Osteoblast (primary cell): ENCODE measurements at regions not wholly inside any gene's neighbourhood (a gene's known extent, or its start where the extent isn't known, plus 50 kb on each side); places are given as distances from the start of the nearest gene placed in this dataset.

ENCODE experiments used
- DNase-seq: peaks from one replicate; pipeline ENCODE4 v3.0.0; 2011; ENCODE audit warnings: low spot score, mixed read lengths; ENCODE audit not compliant: insufficient read length; ENCODE audit errors: missing footprints
- H2AFZ ChIP-seq: 2 replicates; pipeline ENCODE4 v1.6.0; 2011; ENCODE audit warnings: mild to moderate bottlenecking, low read length
- H3K27ac ChIP-seq: 2 replicates; pipeline ENCODE4 v1.5.1; 2011; ENCODE audit warnings: mild to moderate bottlenecking, low read depth, low read length, moderate library complexity
- H3K27me3 ChIP-seq: 2 replicates; pipeline ENCODE4 v1.6.0; 2012; ENCODE audit warnings: mild to moderate bottlenecking, control low read depth, inconsistent platforms, low read length, moderate library complexity; ENCODE audit not compliant: insufficient read depth
- H3K36me3 ChIP-seq: 2 replicates; pipeline ENCODE4 v1.5.1; 2011; ENCODE audit warnings: mild to moderate bottlenecking, low read length, control low read depth, moderate library complexity; ENCODE audit not compliant: insufficient read depth
- H3K4me1 ChIP-seq: 2 replicates; pipeline ENCODE4 v1.5.1; 2011; ENCODE audit warnings: mild to moderate bottlenecking, low read length, control low read depth, moderate library complexity; ENCODE audit not compliant: insufficient read depth
- H3K4me2 ChIP-seq: 2 replicates; pipeline ENCODE4 v1.6.0; 2011; ENCODE audit warnings: mild to moderate bottlenecking, low read length; ENCODE audit not compliant: insufficient read depth
- H3K4me3 ChIP-seq: fragments of 200-600 bp; sonication (generic); 3 replicates; pipeline ENCODE4 v1.5.1; 2012; ENCODE audit warnings: mild to moderate bottlenecking, low read length, inconsistent platforms; ENCODE audit not compliant: insufficient read depth
- H3K79me2 ChIP-seq: 2 replicates; pipeline ENCODE4 v1.6.0; 2012; ENCODE audit warnings: mild to moderate bottlenecking, low read length, control low read depth, inconsistent platforms; ENCODE audit not compliant: insufficient read depth
- H3K9me3 ChIP-seq: 2 replicates; pipeline ENCODE4 v1.5.1; 2011; ENCODE audit warnings: low read depth, low read length, control low read depth
- H4K20me1 ChIP-seq: 2 replicates; pipeline ENCODE4 v1.6.0; 2012; ENCODE audit warnings: mild to moderate bottlenecking, low read length, control low read depth; ENCODE audit not compliant: insufficient read depth
- CTCF ChIP-seq: IDR thresholded peaks from 2 replicates; pipeline ENCODE4 v1.5.1; 2011; ENCODE audit warnings: mild to moderate bottlenecking, low read depth, low read length, moderate library complexity; ENCODE audit errors: extremely low read depth

- peaks cover 3% of the 10 kb centered on the region for H3K27me3 ChIP-seq
- no peaks in the 10 kb centered on the region for H3K9me3 ChIP-seq
- no peak overlapping the region for H3K4me2 ChIP-seq
- H3K27ac ChIP-seq = no peak overlapping the region
- no peaks in the 10 kb centered on the region for H3K4me1 ChIP-seq
- no peak for TF ChIP-seq CTCF
- DNase-seq = no peak
- H3K36me3 ChIP-seq = no peaks in the 10 kb centered on the region
- no peaks in the 10 kb centered on the region for H4K20me1 ChIP-seq
- H3K79me2 ChIP-seq = no peaks in the 10 kb centered on the region
- no peak overlapping the region for H2AFZ ChIP-seq
- no peak overlapping the region for H3K4me3 ChIP-seq
Observed at GRCh38 chrX:114166601-114167000, 417.3 kb upstream of the HTR2C start.

- Histone ChIP-seq H3K9me3 (no peaks in the 10 kb centered on the region), H2AFZ (no peak overlapping the region), H3K36me3 (no peaks in the 10 kb centered on the region), H3K4me2 (no peak overlapping the region), H3K4me1 (no peaks in the 10 kb centered on the region), H3K4me3 (no peak overlapping the region), H3K79me2 (no peaks in the 10 kb centered on the region), H3K27me3 (no peaks in the 10 kb centered on the region), H4K20me1 (no peaks in the 10 kb centered on the region), H3K27ac (no peak overlapping the region)
- TF ChIP-seq CTCF = no peak
- DNase-seq = no peak
Observed at GRCh38 chrX:114165537-114165936, 418.3 kb upstream of the HTR2C start.

- H3K36me3 ChIP-seq = no peaks in the 10 kb centered on the region
- H4K20me1 ChIP-seq = no peaks in the 10 kb centered on the region
Observed at GRCh38 chrX:114162068-114162735, 421.7 kb upstream of the HTR2C start.

DNA sequence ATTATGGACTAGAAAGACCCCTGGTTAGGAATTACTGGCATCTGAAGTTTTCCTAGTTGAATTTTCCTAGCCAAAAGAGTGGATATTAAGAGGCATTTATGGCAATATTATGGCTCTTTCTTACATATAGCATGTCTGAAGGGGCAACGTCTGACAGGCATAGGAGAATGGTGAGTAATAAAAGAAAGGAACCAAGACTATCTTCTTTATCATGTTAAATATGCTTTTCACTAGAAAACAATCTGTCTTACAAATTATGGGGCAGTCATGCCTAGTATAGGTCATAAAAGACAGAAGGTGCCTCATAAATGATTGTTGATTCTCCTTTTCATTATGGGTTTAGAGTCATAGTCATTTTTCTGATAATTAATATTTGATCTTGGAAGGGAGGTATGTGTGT, 431.1 kb upstream of the HTR2C start:
- H3K27ac ChIP-seq = no peak overlapping the region
- H4K20me1 ChIP-seq = no peaks in the 10 kb centered on the region
- no peaks in the 10 kb centered on the region for H3K79me2 ChIP-seq
- no peak overlapping the region for H3K4me2 ChIP-seq
- H3K36me3 ChIP-seq = no peaks in the 10 kb centered on the region
- H2AFZ ChIP-seq = no peak overlapping the region
- DNase-seq = no peak
- no peaks in the 10 kb centered on the region for H3K27me3 ChIP-seq
- H3K9me3 ChIP-seq = no peaks in the 10 kb centered on the region
- no peaks in the 10 kb centered on the region for H3K4me1 ChIP-seq
- TF ChIP-seq CTCF = no peak
- H3K4me3 ChIP-seq = no peak overlapping the region

More at GRCh38 chrX:114162068-114162735, 421.7 kb upstream of the HTR2C start:
- Histone ChIP-seq H3K4me2 (no peak overlapping the region), H2AFZ (no peak overlapping the region), H3K9me3 (no peaks in the 10 kb centered on the region), H3K79me2 (no peaks in the 10 kb centered on the region), H3K4me3 (no peak overlapping the region), H3K27ac (no peak overlapping the region), H3K4me1 (no peaks in the 10 kb centered on the region), H3K27me3 (no peaks in the 10 kb centered on the region)
- no peak for TF ChIP-seq CTCF
- peak; percentile 1 for DNase-seq
